NCI-H460 (cell line): ENCODE measurements at regions not wholly inside any gene's neighbourhood (a gene's known extent, or its start where the extent isn't known, plus 50 kb on each side); places are given as distances from the start of the nearest gene placed in this dataset.
"Not testable (repeated sequence)": the region's sequence is repeated elsewhere in the genome, so short reads cannot be mapped to it uniquely, and the experiment has no call there.

Experiments
- DNase-seq: peaks from one replicate; pipeline ENCODE4 v3.0.0-alpha.2; 2016; ENCODE audit warnings: low read depth; ENCODE audit errors: extremely low read depth

GRCh38 chr6:10138917-10139316 is 276.0 kb downstream of the TFAP2A start:
- no peak for DNase-seq

DNA sequence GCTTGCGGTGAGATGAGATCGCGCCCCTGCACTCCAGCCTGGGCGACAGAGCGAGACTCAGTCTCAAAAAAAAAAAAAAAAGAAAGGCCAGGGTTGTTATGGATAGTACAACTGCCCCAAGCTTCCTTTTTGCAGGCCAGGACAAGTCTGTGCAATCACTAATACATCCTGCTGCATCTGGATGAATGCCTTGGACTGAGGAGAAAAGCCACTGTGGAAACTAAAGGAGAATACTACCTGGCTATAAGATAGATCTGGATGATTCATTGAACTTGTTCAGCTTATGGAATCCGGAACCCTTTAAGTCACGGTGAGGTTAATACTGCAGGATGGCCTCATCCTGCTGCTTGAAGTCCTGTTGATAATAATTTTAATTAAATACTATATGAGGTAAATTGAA is 278.2 kb downstream of the TFAP2A start:
- DNase-seq = no peak

DNA sequence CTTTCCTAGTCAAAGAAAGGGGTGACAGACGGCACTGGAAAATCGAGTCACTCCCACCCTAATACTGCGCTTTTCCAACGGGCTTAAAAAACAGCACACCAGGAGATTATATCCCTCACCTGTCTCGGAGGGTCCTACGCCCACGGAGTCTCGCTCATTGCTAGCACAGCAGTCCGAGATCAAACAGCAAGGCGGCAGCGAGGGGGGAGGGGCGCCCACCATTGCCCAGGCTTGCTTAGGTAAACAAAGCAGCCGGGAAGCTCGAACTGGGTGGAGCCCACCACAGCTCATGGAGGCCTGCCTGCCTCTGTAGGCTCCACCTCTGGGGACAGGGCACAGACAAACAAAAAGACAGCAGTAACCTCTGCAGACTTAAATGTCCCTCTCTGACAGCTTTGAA is 280.7 kb downstream of the TFAP2A start:
- not testable (repeated sequence) for DNase-seq

GRCh38 chr6:10128721-10129120 is 286.2 kb downstream of the TFAP2A start:
- no peak for DNase-seq

- no peak for DNase-seq
These were observed 292.7 kb downstream of the TFAP2A start for GRCh38 chr6:10122164-10122563.

DNA sequence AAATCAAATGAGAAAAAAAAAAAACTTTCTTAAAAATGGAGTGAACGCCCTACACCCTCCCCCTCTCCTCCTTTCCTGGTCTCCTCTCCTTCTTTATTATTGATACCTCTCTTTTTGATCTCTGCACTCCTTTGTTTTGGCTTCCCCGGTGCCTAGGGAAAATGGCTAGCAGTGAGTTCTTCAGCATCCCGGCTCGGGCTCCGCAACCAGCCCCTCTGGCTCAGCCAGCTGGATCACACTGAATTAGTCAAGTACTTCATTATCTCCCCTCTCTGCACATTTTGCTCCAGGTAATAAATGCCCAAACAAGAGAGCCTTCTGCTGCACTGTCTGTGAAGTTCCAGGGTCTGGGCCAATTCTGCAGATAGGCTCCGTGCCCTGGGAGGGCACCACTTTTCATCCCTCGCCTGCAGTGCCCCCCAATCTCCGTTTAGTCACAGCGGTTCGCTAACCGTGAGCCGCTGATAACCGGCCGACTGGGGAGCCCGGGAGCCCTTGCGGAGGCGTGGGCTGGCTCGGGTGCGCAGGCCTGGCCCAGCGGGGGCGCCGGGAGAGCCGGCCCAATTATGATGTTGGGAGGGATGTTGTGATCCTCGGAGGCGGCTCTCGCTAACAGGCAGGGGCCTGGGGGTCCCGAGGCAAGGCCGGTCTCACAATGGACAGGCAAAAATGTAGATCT is 301.9 kb downstream of the TFAP2A start:
- no peak for DNase-seq

- no peak for DNase-seq
These were observed 302.9 kb downstream of the TFAP2A start for GRCh38 chr6:10111975-10112374.

DNA sequence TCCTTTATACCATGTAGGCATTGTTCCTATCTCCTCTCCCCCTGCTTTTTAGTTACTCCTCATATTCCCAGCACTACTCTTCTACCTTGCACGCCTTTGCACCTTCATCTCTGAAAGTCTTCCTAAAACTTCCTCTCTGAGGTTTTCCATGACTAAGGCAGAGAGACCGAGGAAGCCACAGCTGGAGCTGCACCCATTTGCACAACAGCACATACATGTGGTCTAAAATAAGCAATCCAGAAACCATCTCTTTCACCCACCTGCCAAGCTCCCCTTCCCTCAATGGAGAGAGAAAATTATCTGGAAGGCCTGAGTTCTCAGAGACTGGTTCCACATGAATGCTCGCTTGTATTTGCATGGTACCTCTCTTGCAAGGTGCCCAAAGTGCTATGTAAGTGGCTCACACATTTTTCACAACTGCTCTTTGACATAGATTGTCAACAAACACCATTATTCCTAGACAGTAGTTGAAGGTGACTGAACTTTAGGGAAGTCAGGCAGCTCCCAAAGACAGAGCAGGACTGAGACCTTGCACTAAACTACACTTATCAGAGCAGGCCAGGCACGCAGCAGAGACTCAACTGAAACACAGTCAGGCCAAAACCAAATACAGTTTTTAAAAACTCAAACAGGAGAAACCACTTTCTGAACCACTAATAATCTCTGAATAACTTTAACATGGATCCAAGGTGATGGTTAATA is 313.2 kb downstream of the TFAP2A start:
- no peak for DNase-seq

DNA sequence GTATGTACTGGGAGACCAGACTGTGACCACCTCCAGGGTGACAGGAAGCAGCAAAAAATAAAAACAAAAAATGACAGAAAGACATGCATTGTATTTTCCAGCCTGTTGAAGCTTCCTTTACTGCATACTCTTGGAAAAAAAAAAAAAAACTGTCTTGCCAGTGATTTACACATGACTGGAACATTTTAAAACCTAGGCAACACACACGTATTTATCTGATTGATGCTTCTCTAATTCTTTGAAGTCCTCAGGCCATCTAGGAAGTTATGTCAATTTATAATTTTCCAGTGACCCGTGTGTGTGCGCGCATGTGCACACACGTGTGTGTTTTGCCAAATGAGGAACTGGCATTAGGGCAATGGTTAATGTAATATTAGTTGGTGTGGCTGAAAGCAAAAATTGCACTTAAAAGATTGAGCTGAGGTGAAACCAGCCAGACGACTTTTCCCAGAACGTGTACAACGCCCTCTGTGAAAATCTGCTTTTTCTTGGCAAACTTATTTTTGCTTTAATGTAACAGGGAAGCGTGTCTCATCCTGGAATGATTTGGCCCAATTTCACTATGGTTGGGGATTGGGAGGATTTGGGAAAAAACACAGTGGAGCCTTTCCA is 315.2 kb downstream of the TFAP2A start:
- no peak for DNase-seq

GRCh38 chr6:10098756-10099528 is 315.9 kb downstream of the TFAP2A start:
- no peak for DNase-seq

DNA sequence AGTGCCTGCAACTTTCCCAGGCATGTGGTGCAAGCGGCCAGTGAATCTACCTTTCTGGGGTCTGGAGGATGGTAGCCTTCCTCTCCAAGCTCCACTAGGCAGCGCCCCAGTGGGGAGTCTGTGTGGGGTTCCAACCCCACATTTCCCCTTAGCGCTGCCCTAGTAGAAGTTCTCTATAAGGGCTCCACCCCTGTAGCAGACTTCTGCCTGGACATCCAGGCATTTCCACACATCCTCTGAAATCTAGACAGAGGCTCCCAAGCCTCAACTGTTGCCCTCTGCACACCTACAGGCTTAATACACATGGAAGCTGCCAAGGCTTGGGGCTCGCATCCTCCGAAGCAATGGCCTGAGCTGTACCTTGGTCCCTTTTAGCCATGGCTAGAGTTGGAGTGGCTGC is 321.6 kb downstream of the TFAP2A start:
- DNase-seq = no peak

DNA sequence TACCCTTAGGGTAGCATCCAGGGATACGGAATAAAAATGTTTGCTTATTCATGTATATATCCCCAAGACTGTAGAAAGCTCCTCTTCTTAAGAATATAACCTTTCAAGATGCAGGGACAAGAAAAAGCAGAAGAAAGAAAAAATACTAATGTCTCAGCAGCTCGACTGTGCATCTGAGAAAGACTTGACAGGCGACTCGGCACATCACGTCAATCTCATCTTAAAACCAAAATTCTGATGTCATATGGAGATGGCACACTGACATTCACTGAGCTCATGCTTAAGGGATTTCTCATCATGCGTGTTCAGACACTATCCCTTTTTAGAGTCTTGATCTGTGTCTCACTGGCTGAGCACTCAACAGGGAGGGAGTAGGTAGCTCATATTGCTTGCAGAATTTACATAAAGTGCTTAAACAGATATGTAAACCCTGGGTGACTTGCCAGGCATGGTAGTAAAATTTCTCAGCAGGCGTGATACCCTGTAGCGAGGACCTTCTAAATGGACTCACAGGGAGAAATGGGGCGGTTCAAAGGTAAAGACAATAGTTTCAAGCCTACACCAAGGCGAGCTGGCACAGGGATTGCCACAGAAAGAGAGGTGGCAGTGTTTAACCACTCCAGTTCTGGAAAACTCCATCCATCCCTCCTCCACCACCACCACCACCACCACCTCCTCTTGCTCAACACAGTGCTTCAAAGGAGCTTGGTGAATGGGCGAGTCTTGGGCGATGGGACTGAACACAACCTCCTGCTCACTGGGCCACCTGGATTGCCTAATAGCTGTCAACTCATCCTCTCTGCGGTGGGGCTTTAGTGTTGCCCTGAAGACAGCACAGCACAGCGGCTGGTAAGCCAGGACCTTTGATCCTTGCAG is 330.5 kb downstream of the TFAP2A start:
- DNase-seq = no peak

DNA sequence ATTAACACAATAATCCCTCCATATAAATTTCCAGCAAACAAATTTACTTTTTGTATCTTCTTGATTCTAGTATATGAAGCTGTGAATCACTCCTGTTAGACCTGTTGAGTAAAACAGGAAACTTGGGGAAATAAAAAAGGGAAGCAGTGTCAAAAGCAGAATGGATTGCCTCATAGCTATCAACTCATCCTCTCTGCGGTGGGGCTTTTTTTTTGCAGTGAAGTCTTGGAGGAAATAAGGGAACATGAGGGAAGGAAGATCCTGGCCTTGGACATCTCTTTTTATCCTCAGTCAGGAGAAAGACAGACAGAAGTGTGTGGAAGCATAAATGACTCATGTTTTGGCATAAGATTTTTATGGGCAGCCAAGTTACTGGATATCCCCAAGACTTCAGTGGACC is 332.5 kb downstream of the TFAP2A start:
- no peak for DNase-seq

- no peak for DNase-seq
These were observed 332.9 kb downstream of the TFAP2A start for GRCh38 chr6:10081957-10082356.

DNA sequence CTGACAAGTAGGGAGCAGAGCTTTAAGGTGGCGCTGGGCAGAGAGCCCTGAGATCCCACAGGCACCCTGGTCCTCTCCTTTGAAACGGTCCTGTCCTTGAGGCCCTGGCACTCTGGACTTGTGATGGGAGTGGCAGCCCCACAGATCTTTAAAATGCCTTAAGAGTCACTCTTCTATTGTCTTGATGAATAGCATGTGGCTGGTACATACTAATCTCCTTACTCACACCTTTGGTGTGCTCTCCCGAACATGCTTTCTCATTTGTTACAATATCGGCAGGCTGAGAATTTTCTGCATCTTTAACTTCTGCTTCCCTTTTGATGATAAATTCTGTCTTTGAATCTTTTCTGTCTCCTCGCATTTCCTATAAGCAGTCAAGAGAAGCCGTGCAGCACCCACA is 333.8 kb downstream of the TFAP2A start:
- no peak for DNase-seq

- no peak for DNase-seq
These were observed 334.3 kb downstream of the TFAP2A start for GRCh38 chr6:10080561-10080960.

- DNase-seq = no peak
These were observed 336.3 kb downstream of the TFAP2A start for GRCh38 chr6:10078581-10078980.

DNA sequence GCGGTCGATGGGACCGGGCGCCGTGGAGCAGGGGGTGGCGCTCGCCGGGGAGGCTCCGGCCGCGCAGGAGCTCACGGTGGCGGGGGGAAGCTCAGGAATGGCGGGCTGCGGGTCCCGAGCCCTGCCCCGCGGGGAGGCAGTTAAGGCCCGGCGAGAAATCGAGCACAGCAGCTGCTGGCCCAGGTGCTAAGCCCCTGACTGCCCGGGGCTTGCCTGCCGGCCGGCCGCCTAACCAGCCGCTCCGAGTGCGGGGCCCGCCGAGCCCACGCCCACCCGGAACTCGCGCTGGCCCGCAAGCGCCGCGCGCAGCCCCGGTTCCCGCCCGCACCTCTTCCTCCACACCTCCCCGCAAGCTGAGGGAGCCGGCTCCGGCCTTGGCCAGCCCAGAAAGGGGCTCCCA is 340.1 kb downstream of the TFAP2A start:
- not testable (repeated sequence) for DNase-seq

- DNase-seq = no peak
These were observed 341.5 kb downstream of the TFAP2A start for GRCh38 chr6:10073341-10073740.

GRCh38 chr6:10071631-10072220 is 343.1 kb downstream of the TFAP2A start:
- DNase-seq = no peak
